HCT116 (cell line): ENCODE measurements at regions not wholly inside any gene's neighbourhood (a gene's known extent, or its start where the extent isn't known, plus 50 kb on each side); places are given as distances from the start of the nearest gene placed in this dataset.

Source experiments
- ATAC-seq: fragments of 200-7000 bp; cut with Tn5 transposase; 2 replicates; pipeline ENCODE4 v1.9.1; 2020; ENCODE audit warnings: mild to moderate bottlenecking, moderate library complexity
- BruUV-seq: library from RNA; stranded (reverse); fragments of 400-500 nt; replicated peaks from 2 replicates; lab custom pipeline; 2021; lab: Mats Ljungman, UMichigan
- CTCF ChIA-PET: fragments of 300-600 bp; sonication (Branson Sonifier 250); formaldehyde crosslinking; loops from one replicate; lab custom pipeline; 2021; ENCODE audit warnings: antibody characterized with exemption; lab: Charles Lee
- POLR2A ChIA-PET: fragments of 300-600, 350-600 bp; sonication (Branson Sonifier 250); formaldehyde crosslinking; loops from one replicate; lab custom pipeline; 2021; ENCODE audit warnings: antibody characterized with exemption; lab: Charles Lee
- RAD21 ChIA-PET, 2 experiments: fragments of 300-600 bp; sonication (Branson Sonifier 250); formaldehyde crosslinking; loops; one replicate each; lab custom pipeline; 2023; ENCODE audit warnings: low total read pairs in 2 of 2; ENCODE audit not compliant: uncharacterized antibody in 2 of 2, unreplicated experiment in 2 of 2, low non-redundant PET in 1 of 2; lab: Charles Lee
- DNase-seq: peaks from one replicate; pipeline ENCODE4 v3.0.0-alpha.2; 2010; ENCODE audit warnings: low read depth, low spot score
- H2AFZ ChIP-seq: fragments of 200-600 bp; shearing (Covaris generic), sonication (generic); 2 replicates; pipeline ENCODE4 v1.6.1; 2017; ENCODE audit warnings: low read depth, mixed run types, mixed read lengths, antibody characterized with exemption, low read length; ENCODE audit not compliant: poor library complexity, severe bottlenecking
- H3K27ac ChIP-seq: 2 replicates; pipeline ENCODE4 v1.5.1; 2012; ENCODE audit warnings: low read depth, low read length
- H3K27me3 ChIP-seq: fragments of 200-600 bp; sonication (generic); 2 replicates; pipeline ENCODE4 v1.6.1; 2016; ENCODE audit warnings: mixed run types, low read length, mixed read lengths; ENCODE audit not compliant: insufficient read depth
- H3K36me3 ChIP-seq, 2 experiments: fragments of 200-500 bp in 1 of 2; fragments of 200-600 bp in 1 of 2; sonication (Bioruptor generic) in 1 of 2; sonication (generic) in 1 of 2; 2 replicates each; pipeline versions ENCODE4 v1.5.1 to v1.6.1; 2014 to 2016; ENCODE audit warnings: low read length in 2 of 2, inconsistent platforms in 1 of 2, mixed read lengths in 1 of 2, mixed run types in 1 of 2; ENCODE audit not compliant: insufficient read depth in 2 of 2, control insufficient read depth in 1 of 2
- H3K4me1 ChIP-seq, 2 experiments: fragments of 200-600 bp in 1 of 2; sonication (generic) in 1 of 2; 2 replicates each; pipeline versions ENCODE4 v1.5.1 to v1.6.1; 2012 to 2017; ENCODE audit warnings: low read length in 2 of 2, inconsistent platforms in 1 of 2, mild to moderate bottlenecking in 1 of 2, mixed read lengths in 1 of 2, mixed run types in 1 of 2, moderate library complexity in 1 of 2; ENCODE audit not compliant: insufficient read depth in 2 of 2, control insufficient read depth in 1 of 2
- H3K4me2 ChIP-seq: fragments of 200-600 bp; sonication (generic); 2 replicates; pipeline ENCODE4 v1.6.1; 2017; ENCODE audit warnings: mixed run types, low read length, mixed read lengths
- H3K4me3 ChIP-seq, 2 experiments: fragments of 200-600 bp in 1 of 2; sonication (generic) in 1 of 2; replicated peaks in 1 of 2; 2 replicates each; pipeline ENCODE4 v1.5.1; 2011 to 2016; ENCODE audit warnings: low read length in 2 of 2, control low read depth in 1 of 2, low read depth in 1 of 2, mild to moderate bottlenecking in 1 of 2, mixed read lengths in 1 of 2, mixed run types in 1 of 2
- H3K79me2 ChIP-seq: fragments of 200-600 bp; sonication (generic); 2 replicates; pipeline ENCODE4 v1.6.1; 2017; ENCODE audit warnings: mild to moderate bottlenecking, mixed run types, low read length, moderate library complexity, mixed read lengths; ENCODE audit not compliant: insufficient read depth
- H3K9ac ChIP-seq: fragments of 200-600 bp; sonication (generic); 2 replicates; pipeline ENCODE4 v1.6.1; 2016; ENCODE audit warnings: low read length, mixed read lengths
- H3K9me2 ChIP-seq: fragments of 200-600 bp; sonication (generic), shearing (Covaris generic); 2 replicates; pipeline ENCODE4 v1.6.1; 2017; ENCODE audit warnings: mixed run types, mild to moderate bottlenecking, moderate library complexity; ENCODE audit not compliant: insufficient read depth
- H3K9me3 ChIP-seq, 2 experiments: fragments of 200-500 bp in 1 of 2; fragments of 200-600 bp in 1 of 2; sonication (Bioruptor generic) in 1 of 2; sonication (generic) in 1 of 2; 2 replicates each; pipeline ENCODE4 v1.6.1; 2014 to 2017; ENCODE audit warnings: low read length in 2 of 2, mixed read lengths in 2 of 2, inconsistent platforms in 1 of 2, low read depth in 1 of 2, mild to moderate bottlenecking in 1 of 2, mixed run types in 1 of 2, moderate library complexity in 1 of 2; ENCODE audit not compliant: control insufficient read depth in 1 of 2, insufficient read depth in 1 of 2
- H4K20me1 ChIP-seq: fragments of 200-600 bp; sonication (generic), shearing (Covaris generic); 2 replicates; pipeline ENCODE4 v1.6.1; 2017; ENCODE audit warnings: mixed run types, mild to moderate bottlenecking, moderate library complexity; ENCODE audit not compliant: insufficient read depth
- ATF3 ChIP-seq: IDR thresholded peaks from 2 replicates; pipeline ENCODE4 v1.6.1; 2012
- CEBPB ChIP-seq: IDR thresholded peaks from 2 replicates; pipeline ENCODE4 v1.6.1; 2012; ENCODE audit warnings: low read depth
- EGR1 ChIP-seq: IDR thresholded peaks from 2 replicates; pipeline ENCODE4 v1.6.1; 2012; ENCODE audit warnings: low read depth
- ELF1 ChIP-seq: IDR thresholded peaks from 2 replicates; pipeline ENCODE4 v1.6.1; 2012; ENCODE audit warnings: low read depth, borderline replicate concordance
- EZH2 ChIP-seq: fragments of 200-600 bp; sonication (generic); IDR thresholded peaks from 2 replicates; pipeline ENCODE4 v1.6.1; 2017; ENCODE audit warnings: antibody characterized with exemption, mixed run types
- EZH2phosphoT487 ChIP-seq: fragments of 200-600 bp; IDR thresholded peaks from 2 replicates; pipeline ENCODE4 v1.6.1; 2018; ENCODE audit warnings: antibody characterized with exemption, borderline replicate concordance
- JUND ChIP-seq: IDR thresholded peaks from 2 replicates; pipeline ENCODE4 v1.6.1; 2012
- POLR2A ChIP-seq: IDR thresholded peaks from 2 replicates; pipeline ENCODE4 v1.7.0; 2011; ENCODE audit warnings: borderline replicate concordance; ENCODE audit not compliant: insufficient read depth, insufficient read length; ENCODE audit errors: extremely low read depth
- POLR2AphosphoS5 ChIP-seq: IDR thresholded peaks from 2 replicates; pipeline ENCODE4 v1.6.1; 2011; ENCODE audit warnings: mild to moderate bottlenecking, low read depth, low read length, moderate library complexity
- RAD21 ChIP-seq: IDR thresholded peaks from 2 replicates; pipeline ENCODE4 v1.6.1; 2012; ENCODE audit warnings: low read depth, mild to moderate bottlenecking
- REST ChIP-seq: IDR thresholded peaks from 2 replicates; pipeline ENCODE4 v1.6.1; 2012; ENCODE audit warnings: low read depth
- SIN3A ChIP-seq: IDR thresholded peaks from 2 replicates; pipeline ENCODE4 v1.6.1; 2012; ENCODE audit warnings: low read depth
- SRF ChIP-seq: IDR thresholded peaks from 2 replicates; pipeline ENCODE4 v1.6.1; 2012; ENCODE audit warnings: low read depth
- YY1 ChIP-seq: IDR thresholded peaks from 2 replicates; pipeline ENCODE4 v1.6.1; 2011; ENCODE audit warnings: low read length, low read depth, moderate library complexity, mild to moderate bottlenecking; ENCODE audit not compliant: insufficient replicate concordance; ENCODE audit errors: extremely low read depth
- ZBTB33 ChIP-seq: IDR thresholded peaks from 2 replicates; pipeline ENCODE4 v1.6.1; 2011; ENCODE audit warnings: mild to moderate bottlenecking, low read length, moderate library complexity; ENCODE audit not compliant: insufficient replicate concordance; ENCODE audit errors: extremely low read depth
- ZFX ChIP-seq: fragments of 450-650 bp; IDR thresholded peaks from 2 replicates; pipeline ENCODE4 v1.6.1; 2017
- ZNF274 ChIP-seq: fragments of 200-500 bp; sonication (Bioruptor generic); IDR thresholded peaks from 2 replicates; pipeline ENCODE4 v1.6.1; 2014; ENCODE audit warnings: mild to moderate bottlenecking, low read depth, low read length, inconsistent platforms
- intact Hi-C: fragments of 100-400 bp; cut with micrococcal nuclease; formaldehyde crosslinking; loops from 2 replicates; pipeline ENCODE4 v1.10.0; 2022

GRCh38 chr18:67654101-67654500 lies 137.6 kb upstream of the DSEL start (continued):
- no peak for TF ChIP-seq RAD21
- TF ChIP-seq POLR2AphosphoS5 = no peak
- no peak for TF ChIP-seq JUND
- no peak for TF ChIP-seq EGR1
- TF ChIP-seq REST = no peak
- no peak for TF ChIP-seq ZNF274
- TF ChIP-seq CEBPB = no peak
- TF ChIP-seq SIN3A = no peak

- no peak overlapping the region for H2AFZ ChIP-seq
- no peaks in the 10 kb centered on the region for H4K20me1 ChIP-seq
- H3K79me2 ChIP-seq = no peaks in the 10 kb centered on the region
- no peak overlapping the region for H3K4me3 ChIP-seq
- no peak for TF ChIP-seq ZBTB33
- no peak for TF ChIP-seq ELF1
- TF ChIP-seq EZH2phosphoT487 = no peak
- no peak for TF ChIP-seq SRF
- no peak for TF ChIP-seq POLR2A
- TF ChIP-seq ZNF274 = no peak
- no peak for TF ChIP-seq YY1
- no peak for TF ChIP-seq REST
- TF ChIP-seq POLR2AphosphoS5 = no peak
- no peak for TF ChIP-seq SIN3A
- no peak for TF ChIP-seq RAD21
- TF ChIP-seq ZFX = no peak
- TF ChIP-seq EZH2 = no peak
- TF ChIP-seq JUND = no peak
- TF ChIP-seq ATF3 = no peak
- no peak for TF ChIP-seq EGR1
- no peaks in the 10 kb centered on the region for H3K27me3 ChIP-seq
- no peak overlapping the region for H3K27ac ChIP-seq
- no peaks in the 10 kb centered on the region for H3K36me3 ChIP-seq
- POLR2A ChIA-PET = no interaction called here
- CTCF ChIA-PET = no interaction called here
- H3K9me3 ChIP-seq = peaks cover 13 to 27% of the 10 kb centered on the region in 2 experiments
- intact Hi-C loops = no loop called here
- DNase-seq (no peak), ATAC-seq (no peak)
- RAD21 ChIA-PET = no interaction called here
- BruUV-seq = no TSS peak
- H3K4me1 ChIP-seq = no peaks in the 10 kb centered on the region
- no peak overlapping the region for H3K9ac ChIP-seq
- no peak overlapping the region for H3K4me2 ChIP-seq
- H3K9me2 ChIP-seq = no peaks in the 10 kb centered on the region
Observed at GRCh38 chr18:67652288-67652687, 135.8 kb upstream of the DSEL start.
